22Rv1 (cell line): ENCODE measurements at regions not wholly inside any gene's neighbourhood (a gene's known extent, or its start where the extent isn't known, plus 50 kb on each side); places are given as distances from the start of the nearest gene placed in this dataset.

Experiments
- H3K27ac ChIP-seq: fragments of 450-650 bp; 2 replicates; pipeline ENCODE4 v1.5.1; 2017
- ZFX ChIP-seq: fragments of 450-650 bp; IDR thresholded peaks from 2 replicates; pipeline ENCODE4 v1.6.1; 2017; ENCODE audit warnings: antibody characterized with exemption, borderline replicate concordance
- TF ChIP-seq, protein P1 (sequence below): fragments of 450-650 bp; IDR thresholded peaks from 2 replicates; pipeline ENCODE4 v1.5.1; 2017; ENCODE audit warnings: mild to moderate bottlenecking

DNA sequence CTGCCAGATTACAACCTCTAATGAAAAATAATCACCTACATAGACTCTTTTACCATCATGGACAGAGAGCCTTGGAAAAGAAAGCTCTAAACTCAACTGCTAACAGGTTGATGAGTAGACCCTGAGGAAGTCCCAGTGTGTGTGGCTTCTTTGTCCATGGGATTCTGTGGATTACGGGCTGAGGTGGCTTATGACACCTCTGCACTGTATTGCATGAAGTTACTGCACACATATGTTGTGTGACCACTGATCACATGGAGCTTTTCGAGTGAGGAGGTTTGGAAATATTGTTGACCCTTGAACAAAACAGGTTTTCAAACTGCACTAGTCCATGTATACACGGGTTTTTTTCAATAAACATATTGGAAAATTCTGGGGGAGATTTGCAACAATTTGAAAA, 124.4 kb downstream of the RIN2 start:
- H3K27ac ChIP-seq: no peak overlapping the region
- TF ChIP-seq ZFX: no peak
- TF ChIP-seq, protein P1, sequence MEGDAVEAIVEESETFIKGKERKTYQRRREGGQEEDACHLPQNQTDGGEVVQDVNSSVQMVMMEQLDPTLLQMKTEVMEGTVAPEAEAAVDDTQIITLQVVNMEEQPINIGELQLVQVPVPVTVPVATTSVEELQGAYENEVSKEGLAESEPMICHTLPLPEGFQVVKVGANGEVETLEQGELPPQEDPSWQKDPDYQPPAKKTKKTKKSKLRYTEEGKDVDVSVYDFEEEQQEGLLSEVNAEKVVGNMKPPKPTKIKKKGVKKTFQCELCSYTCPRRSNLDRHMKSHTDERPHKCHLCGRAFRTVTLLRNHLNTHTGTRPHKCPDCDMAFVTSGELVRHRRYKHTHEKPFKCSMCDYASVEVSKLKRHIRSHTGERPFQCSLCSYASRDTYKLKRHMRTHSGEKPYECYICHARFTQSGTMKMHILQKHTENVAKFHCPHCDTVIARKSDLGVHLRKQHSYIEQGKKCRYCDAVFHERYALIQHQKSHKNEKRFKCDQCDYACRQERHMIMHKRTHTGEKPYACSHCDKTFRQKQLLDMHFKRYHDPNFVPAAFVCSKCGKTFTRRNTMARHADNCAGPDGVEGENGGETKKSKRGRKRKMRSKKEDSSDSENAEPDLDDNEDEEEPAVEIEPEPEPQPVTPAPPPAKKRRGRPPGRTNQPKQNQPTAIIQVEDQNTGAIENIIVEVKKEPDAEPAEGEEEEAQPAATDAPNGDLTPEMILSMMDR: no peak

DNA sequence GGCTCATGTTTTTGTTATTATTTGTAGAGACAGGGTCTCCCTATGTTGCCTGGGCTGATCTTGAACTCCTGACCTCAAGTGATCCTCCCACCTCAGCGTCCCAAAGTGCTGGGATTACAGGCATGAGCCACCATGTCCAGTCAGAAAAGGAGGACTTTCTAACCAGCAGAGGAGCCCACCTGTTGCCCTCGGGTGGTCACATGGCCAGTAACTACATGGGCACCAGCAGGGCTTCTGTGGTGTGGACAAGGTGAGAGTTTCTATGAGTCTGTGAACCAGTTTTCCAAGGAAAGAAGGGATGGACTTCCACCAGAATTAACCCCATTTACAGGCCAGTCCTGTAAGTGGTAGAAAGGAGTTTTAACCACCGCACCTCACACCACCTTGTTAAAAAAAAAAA, 125.4 kb downstream of the RIN2 start:
- no peak for TF ChIP-seq ZFX
- TF ChIP-seq, protein P1: no peak
- H3K27ac ChIP-seq: no peak overlapping the region

DNA sequence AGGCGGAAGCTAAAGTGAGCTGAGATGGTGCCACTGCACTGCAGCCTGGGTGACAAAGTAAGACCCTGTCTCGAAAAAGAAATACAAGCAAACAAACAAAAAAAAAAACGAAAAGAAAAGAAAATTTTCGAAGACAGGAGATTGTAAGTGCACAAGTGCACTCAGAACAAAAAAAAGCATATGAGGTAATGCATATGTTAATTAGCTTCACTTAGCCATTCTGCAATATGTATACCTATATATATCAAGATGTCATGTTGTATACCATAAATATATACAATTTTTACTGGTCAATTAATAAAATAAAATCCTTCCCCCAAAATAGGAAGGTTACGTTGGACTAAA, 127.5 kb downstream of the RIN2 start:
- TF ChIP-seq ZFX: no peak
- TF ChIP-seq, protein P1: no peak
- H3K27ac ChIP-seq: no peak overlapping the region

DNA sequence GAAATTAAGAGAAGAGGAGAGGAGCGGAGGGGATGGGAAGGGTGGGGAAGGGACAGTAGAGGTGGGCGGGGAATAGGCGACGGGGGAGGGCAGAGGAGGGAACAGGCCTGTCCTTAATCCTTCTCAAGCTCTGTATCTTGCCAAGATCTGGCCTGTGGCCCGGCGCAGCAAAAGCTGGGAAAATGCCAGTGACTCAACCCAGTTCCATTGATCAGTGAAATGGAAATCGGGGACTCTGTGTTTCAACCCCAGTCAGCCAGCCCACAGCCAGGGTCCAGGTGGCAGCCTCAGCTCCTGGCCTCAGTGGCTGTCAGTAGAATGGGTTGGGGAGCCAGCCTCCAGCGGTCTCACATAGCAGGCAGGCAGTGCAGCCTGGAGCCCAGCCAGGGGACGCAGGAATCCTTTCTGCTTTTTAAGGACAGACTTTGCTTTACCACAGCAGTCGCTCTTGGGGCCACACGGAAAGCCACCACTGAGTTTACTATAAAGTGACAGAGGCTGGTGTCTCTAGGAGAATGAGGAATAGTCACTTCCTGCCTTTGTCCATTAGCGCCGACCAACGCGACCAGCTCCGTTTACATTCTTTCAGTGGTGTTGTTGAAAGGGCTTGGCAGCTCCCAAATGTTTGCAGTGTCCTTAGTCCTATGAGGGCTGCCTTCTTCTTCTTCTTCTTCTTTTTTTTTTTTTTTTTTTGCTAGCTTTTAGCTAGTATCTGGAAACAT, 128.0 kb downstream of the RIN2 start:
- TF ChIP-seq, protein P1: no peak
- TF ChIP-seq ZFX: no peak
- no peak overlapping the region for H3K27ac ChIP-seq

DNA sequence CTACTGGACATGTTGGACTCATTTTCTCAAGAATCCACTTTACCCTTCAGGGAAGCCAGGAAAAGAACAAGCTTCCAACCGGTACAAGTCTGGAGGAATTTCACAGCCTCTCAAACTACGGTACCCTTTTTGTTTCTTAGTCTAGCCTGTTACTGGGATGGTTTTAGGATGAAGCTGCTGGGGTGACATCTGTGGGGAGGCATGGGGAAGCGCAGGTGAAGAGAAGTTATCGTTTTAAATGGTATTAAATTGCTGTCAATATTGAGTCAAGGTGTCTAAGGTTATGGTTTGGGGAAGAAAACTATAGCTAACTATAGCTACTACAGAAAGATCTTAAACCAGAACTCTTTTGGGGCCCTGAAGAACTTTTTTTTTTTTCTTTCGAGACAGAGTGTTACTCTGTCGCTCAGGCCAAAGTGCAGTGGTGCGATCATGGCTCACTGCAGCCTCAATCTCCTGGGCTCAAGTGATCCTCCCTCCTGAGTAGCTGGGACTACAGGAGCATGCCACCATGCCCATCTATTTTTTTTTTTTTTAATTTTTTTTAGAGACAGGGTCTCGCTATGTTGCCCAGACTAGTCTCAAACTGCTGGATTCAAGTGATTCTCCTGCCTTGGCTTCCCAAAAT, 128.7 kb downstream of the RIN2 start:
- no peak overlapping the region for H3K27ac ChIP-seq
- TF ChIP-seq, protein P1: no peak
- no peak for TF ChIP-seq ZFX

DNA sequence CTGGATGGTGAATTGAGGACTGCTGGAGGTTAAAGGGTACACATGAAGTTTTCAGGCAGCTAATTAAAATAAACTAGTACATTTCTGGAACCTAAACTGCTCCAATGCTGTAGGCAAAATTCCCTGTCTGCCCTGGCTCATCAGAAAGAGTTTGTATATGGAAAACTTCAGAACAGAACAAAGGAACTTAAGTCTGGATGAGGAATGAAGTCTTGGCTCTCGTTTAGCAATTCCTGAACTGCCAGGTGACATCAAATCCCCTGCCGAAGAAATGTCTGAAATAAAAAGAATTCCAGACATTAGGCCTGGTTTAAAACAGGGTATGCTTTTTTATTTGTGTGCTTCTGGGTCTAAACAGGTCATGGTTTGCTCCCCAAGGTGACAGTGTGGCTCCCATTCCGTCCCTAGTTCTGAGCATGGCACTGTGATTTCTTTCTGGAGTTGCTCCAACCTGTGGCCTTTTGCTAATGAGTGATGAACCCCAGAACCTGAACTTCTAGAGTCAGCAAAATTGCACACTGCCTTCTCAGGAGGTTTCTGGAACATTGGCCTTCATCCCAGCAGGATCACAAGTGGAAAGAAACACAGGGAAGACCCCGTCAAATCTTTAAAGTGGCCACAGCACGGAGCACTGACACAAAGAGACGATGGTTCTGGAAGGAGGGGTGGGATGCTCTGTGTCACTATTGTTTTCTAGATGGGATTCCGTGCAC, 129.4 kb upstream of the NAA20 start:
- no peak for TF ChIP-seq ZFX
- TF ChIP-seq, protein P1: no peak
- no peak overlapping the region for H3K27ac ChIP-seq

DNA sequence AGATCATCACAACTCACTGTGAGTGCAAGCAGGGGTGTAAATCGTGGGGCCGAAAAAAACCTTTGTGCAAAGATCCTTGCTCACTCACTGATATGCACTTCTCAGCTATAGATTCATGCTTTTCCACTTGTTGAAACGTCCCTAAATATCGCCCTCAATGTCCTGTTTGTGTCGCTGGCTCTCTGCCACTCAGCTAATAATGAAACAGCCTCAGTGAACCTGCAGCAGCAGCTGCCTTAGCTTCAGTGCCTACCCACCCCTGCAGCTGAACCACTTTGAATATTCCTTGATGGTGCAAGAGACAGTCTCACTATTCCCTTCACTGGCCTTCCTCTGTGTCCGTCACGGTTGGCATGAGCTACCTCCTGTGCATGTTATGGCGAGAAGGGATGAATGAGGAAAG, 128.9 kb upstream of the NAA20 start:
- TF ChIP-seq, protein P1: no peak
- no peak for TF ChIP-seq ZFX
- no peak overlapping the region for H3K27ac ChIP-seq
